DOHH2 (cell line): ENCODE measurements at regions not wholly inside any gene's neighbourhood (a gene's known extent, or its start where the extent isn't known, plus 50 kb on each side); places are given as distances from the start of the nearest gene placed in this dataset.

Experiments
- CTCF ChIP-seq: fragments of 200-600 bp; sonication (generic); IDR thresholded peaks from one replicate; pipeline ENCODE4 v1.5.1; 2014; ENCODE audit warnings: antibody characterized with exemption, mild to moderate bottlenecking, low read depth, low read length; ENCODE audit not compliant: poor library complexity, severe bottlenecking
- EZH2phosphoT487 ChIP-seq: fragments of 200-600 bp; sonication (generic); IDR thresholded peaks from 2 replicates; pipeline ENCODE4 v1.6.1; 2017; ENCODE audit warnings: borderline replicate concordance, mild to moderate bottlenecking, antibody characterized with exemption, low read length, moderate library complexity, mixed read lengths

- TF ChIP-seq CTCF (no peak), EZH2phosphoT487 (no peak)
Observed at GRCh38 chr2:175793648-175794047, 208.4 kb downstream of the LNPK start.
